ENCODE measurements at regions not wholly inside any gene's neighbourhood (a gene's known extent, or its start where the extent isn't known, plus 50 kb on each side); places are given as distances from the start of the nearest gene placed in this dataset.

GRCh38 chr4:20384456-20384855 is 132.8 kb downstream of the SLIT2 start:
- TF ChIP-seq CTCF (IDR thresholded peaks at IDR 0.05) (no peak), POLR2AphosphoS5 (IDR thresholded peaks at IDR 0.05) (no peak)
